DMS 273 (cell line): ENCODE measurements at regions not wholly inside any gene's neighbourhood (a gene's known extent, or its start where the extent isn't known, plus 50 kb on each side); places are given as distances from the start of the nearest gene placed in this dataset.
"Not testable (repeated sequence)": the region's sequence is repeated elsewhere in the genome, so short reads cannot be mapped to it uniquely, and the experiment has no call there.

Experiments used
- DNase-seq: peaks from one replicate; lab custom pipeline; 2025; ENCODE audit not compliant: unreplicated experiment; lab: John Stamatoyannopoulos, UW

DNA sequence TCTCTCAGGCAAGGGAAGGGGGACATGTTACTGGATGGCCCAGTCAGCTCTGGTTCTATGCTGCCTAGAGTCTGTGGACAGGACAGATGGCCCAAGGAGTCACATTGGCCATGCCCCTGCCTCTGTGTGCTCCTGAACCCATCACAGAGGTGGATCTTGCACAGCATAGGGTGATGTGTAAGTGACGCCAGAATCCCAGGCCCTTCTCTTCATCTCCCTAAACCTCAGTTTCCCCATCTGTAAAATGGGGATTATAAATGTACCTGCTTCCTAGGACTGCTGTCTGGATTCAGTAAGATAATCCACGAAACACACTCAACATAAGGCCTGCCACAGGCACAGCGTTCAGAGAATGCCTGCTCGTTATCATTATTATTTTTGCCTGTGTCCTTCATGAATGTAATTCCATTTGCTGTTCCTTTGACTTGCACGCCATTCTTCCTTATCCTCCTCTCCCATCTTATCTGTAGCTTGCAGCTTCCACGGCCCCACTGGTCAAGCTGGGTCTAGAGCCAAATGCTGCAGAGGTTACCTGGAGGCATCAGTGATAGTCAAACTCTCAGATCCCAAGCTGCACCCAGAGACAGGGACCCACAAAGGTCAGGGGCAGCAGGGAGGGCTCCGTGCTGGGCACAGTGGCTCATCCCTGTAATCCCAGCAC, 207.0 kb downstream of the MN1 start:
- DNase-seq = no peak

DNA sequence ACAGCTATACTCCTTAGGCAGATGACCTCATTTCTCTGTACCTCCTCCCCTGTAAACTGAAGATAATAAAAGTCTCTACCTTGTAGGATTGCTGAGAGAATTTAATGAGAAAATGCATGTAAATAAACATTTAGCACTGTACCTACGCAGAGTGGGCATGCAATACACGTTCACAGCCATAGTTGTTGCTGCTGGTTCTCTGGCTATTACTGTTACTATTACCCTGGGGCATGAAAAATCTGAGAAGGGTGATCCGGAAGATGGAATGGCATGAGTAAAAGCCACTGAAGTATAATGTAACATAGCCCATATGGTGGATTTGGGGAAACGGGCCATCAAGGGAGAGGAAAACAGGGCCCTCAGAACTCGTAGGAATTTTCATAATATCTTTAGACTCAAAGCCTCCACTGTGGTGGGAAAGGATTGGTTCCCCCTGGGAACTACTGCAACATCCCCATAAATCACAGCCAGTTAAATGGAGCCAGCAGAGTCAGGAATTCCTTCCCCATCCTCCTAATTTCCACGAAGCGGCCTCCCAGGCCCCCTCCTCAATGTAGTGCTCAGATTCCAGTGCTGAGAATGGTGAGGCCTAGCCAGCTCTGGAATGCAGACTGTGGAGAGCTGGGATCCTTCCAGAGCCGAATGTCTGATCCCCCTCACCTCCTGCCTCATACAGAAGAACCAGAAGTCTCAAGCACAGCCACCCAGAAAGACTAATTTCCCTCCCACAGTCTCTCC, 205.3 kb downstream of the MN1 start:
- no peak for DNase-seq

DNA sequence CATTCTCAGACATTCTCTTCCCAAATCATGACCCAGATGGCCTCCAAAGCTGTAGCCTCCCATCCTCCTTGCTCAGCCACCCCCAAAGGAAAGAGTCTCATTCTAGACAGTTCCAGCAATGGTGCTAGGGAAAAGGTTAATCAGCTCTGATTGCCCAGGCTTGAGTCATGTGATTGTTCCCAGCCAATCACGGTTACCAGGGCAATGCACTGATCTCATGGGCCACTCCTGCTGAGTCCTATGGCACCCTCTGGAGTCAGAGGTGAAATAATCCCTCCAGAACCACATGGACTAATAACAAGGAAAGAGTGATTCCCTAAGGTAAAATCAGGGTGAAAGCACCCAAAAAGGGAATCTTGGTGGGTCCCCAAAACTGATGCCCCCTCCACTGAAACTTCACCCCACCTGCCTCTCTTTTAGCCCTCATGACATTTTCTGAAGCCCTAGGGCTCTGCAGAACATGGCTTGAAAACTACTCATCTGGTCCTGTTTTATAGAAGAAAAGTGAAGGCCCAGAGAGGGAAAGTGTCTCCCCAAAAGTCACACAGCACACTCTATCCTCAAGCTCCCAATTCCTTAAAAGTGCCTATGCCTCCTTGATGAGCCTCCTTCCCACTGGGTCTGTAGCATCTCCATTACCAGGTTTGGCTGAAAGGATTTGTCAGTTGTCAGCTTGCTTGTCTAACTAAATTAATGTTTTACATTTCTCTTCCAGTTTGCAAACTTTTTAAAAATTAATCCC, 203.7 kb downstream of the MN1 start:
- DNase-seq = peak; percentile 14

DNA sequence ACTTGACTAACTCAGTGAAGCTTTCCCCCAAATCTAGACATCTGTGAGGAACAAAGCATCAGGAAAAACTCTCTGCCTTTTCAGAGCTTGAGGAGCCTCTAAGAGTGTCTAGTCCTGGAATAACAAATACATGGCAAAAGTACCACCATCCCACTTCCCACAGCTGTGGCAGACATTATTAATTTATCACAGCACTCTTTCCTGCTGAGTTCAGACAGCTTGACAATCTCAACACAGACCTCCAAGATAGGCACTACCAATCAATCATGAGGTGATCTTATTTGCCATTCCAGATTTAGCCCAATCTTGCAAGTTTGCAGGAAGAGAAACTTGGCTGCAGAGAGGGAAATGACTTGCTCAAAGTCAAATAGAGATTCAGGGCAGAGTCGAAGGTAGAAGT, 202.8 kb downstream of the MN1 start:
- DNase-seq = no peak

DNA sequence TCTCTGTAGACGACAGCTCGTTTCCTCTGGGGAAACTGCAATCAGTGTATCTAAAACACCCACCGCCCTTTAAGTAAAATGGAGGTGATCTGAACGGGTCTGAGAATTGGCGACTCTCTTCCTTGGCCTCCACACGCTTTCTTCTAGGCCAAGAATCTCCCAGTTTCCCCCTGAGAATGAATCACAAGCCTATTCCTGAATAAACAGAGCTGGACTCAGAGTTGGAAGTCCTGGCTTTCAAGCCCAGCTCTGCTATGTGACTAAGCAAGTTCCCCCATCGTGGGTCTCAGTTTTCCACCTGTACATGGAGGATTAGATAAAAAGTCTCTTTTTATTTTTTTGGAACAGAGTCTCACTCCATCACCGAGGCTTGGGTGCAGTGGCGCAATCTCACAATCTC, 200.4 kb downstream of the MN1 start:
- no peak for DNase-seq

DNA sequence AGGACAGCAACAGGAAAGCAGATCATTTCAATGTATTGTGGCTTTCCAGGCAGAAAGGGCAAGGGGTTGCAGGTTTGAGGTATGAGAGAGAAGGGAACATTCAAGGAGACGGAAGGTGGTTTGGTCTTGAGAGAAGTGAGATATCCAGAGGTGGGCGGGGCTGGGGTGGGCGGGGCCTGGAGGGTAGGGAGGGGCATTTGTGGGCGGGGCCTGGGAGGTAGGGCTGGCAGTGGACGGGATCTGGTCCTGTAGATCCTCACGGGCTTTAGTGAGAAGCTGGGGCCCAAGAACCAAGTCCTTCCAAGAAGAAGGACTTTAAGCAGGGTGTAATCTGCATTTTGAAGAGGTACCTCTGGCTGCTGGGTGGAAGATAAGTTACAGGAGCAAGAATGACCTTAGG, 199.2 kb downstream of the MN1 start:
- no peak for DNase-seq

DNA sequence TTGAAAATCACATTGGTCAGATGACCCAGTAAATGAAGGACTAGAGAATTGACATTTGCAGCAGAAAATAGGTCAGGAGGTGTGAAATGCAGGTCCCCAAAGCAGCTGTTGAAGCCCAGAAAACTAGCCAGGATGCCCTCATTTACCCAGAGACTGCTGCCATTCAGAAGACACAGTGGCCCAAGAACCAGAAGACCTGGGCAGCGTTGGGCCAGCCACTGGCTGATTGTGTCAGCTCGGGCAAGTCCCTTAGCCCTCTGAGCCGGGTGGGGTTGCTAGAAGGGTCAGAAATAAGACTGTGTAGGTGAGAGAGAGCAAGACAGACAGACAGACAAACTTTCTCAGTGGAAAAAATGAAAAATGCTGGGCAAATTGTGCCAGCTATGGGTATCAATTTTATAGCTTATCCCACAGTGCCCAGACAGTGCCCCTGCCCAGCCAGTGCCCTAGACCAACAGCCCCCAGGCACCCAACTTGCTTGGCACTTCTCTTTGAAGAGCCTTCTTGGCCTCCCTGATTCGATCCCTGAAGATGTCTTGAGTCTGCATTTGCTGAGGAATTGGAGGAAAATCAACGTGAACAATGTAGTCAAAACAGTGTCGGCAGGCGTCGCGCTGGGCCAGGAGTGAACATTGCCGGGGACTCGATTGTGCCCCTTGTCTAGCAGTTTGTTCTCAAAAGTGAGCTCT, 198.3 kb downstream of the MN1 start:
- DNase-seq = no peak

DNA sequence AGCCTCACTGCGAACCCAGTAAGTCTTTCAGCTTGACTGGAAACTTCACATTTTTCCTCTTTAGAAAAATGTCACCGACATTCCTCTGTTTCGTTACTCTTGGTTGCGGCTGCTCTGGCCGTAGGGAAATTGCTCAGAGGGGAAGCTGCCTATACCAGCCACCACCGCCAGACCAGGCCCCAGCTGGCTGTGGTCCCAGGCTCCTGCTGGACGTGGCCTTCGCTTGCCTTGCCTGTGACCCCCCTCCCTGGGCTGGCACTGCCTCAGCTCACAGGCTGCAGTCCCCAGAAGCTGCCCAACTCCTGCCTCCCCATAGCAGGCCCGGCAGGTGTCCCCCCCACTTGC, 197.8 kb downstream of the MN1 start:
- no peak for DNase-seq

DNA sequence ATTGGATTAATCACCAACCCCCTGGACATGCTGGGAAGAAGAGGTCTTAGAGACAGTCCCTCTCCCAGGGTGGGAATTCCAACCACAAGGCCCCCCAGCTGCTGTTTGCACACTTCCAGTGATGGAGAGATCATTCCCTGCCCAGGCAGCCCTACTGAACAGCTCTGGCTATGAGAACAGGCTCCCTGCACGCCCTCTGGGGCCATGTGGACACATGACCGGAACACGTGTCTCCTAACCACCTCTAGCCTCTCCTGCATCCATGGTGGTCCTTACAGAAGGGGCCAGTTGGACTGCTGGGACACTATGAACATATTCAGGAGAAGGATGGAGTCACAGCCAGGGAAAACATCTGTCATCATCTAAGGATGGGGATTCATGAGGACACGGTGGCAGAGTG, 196.2 kb downstream of the MN1 start:
- DNase-seq = no peak

DNA sequence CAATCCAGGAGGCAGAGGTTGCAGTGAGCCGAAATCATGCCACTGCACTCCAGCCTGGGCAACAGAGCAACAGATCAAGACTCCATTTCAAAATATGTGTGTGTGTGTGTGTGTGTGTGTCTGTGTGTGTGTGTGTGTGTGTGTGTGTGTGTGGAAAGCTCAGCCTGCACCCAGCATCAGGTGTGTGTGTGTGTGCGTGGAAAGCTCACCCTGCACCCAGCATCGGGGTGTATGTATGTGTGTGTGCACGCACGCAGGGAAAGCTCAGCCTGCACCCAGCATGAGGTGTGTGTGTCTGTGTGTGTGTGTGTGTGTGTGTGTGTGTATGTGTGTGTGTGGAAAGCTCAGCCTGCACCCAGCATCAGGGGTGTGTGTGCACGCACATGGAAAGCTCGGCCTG, 193.8 kb downstream of the MN1 start:
- not testable (repeated sequence) for DNase-seq

DNA sequence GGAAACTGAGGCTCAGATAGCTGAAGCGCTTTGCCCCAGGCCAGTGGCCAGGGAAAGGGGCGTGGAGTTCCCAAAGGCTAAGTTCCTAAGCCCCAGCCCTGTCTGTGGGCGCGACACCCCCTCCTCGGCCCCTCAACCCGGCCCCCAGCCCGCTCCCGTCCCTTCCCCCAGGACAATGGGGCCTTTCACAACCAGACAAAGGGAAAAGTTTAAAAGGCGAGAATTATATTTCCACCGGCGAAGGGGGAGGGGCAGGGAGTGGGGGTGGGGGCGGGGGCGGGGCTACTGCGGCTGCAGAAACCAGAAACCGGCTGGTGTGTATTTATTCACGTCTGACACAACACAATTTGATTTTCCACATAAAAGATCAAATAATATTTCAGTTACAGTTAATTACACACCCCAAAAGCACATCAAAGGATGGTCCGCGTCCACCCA, 192.1 kb downstream of the MN1 start:
- no peak for DNase-seq

DNA sequence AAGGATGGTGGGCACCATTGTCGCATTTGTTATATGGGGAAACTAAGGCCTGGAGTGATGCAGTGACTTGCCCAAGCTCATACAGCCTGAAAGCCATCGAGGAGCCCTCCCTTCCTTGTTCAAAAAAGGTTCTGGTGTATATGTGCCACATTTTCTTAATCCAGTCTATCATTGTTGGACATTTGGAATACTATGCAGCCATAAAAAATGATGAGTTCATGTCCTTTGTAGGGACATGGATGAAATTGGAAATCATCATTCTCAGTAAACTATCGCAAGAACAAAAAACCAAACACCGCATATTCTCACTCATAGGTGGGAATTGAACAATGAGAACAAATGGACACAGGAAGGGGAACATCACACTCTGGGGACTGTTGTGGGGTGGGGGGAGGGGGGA, 191.4 kb downstream of the MN1 start:
- not testable (repeated sequence) for DNase-seq

DNA sequence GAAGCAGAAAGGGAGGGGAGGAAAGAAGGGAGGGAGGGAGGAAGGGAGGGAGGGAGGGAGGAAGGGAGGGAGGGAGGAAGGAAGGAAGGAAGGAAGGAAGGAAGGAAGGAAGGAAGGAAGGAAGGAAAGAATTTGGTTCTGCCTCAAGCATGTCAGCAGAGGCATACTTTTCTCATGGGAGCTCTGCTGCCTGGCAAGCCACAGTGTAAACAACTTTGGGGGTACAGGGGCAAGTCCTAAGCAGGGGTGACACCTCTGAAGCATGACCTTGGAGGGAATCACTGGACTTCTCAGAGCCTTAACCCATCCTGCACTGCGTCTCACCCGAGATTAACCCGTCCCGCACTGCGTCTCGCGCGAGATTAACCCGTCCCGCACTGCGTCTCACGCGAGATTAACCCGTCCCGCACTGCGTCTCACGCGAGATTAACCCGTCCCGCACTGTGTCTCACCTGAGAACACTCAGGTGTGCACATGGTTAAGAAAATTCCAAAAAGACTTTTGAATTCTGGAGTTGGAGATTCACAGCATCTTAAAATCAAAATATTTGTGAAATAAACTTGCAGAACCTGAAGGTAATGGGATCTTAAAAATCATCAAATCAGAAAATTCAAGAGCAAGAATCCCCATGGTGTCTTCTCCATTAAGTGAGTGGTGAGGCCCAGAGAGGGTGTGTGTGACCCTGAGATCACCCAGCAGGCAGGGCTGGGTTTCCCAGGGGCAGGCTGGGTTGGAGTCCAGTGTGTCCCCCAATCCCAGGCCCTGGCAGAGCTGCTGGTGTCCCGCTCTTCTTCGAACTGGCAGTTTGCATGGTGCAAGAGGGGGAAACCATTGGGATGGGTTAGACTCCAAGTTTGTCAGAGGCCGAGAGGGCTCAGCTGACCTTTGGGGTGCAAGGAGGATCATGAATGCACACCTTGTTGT, 190.4 kb downstream of the MN1 start:
- DNase-seq = no peak

DNA sequence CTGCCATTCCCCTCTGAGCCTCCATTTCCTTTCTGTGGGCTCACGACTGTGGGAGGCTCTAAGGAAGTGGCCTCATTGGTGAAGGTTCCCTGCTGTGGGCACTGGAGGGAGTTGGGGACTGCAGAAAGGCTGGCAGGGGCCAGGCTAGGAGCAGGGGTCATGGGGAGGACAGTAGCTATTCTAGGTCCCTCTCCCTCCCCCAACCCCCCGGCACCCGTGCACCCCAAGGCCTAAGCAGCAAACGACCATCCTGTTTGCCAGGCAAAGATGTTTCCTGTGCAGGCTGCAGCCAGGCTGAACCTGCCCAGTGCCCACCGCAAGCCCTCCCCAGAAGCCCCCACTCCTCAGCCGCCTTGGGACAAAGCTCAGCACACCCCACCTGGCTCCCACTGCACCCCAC, 189.4 kb downstream of the MN1 start:
- no peak for DNase-seq

DNA sequence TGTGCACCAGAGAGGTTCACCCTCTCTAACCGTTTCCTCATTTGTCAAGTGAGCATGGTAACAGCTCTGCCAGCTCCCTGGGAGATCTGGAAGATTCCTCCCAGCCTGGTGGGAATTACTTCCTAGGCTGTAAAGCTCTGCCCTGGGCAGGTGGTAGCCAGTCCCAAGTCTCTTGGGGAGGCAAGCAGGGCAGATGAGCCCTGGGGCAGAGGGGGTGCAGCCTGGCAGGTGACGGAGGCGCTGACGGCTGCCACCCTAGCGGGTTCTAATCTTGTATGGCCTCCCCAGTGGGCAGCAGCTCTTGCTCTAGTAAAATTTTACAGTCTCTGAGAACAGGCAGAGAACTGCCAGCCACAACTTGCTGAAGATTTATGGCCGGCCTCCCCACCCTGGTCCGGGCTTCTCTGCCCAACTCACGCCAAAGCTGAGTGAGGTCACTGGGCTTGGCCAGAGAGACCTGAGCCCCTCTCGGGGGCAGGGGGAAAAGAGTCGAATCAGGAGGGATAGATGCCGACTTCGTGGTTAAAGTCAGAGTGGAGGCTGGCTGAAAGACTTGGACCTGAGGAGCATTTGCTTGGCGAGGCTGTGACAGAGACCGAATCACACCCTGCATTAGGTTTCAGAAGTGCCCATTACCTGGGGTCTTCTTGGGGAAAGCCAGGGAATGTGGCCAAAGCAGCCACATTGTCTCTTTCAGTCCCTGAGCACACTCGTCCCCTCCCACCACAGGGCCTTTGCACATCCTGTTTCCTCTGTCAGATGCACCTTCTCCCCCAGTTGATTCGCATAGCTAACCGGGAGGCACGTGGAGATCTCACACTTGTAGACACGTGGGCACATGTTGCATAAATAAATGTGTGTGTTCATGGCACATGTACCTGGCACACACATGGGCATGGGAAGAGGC, 188.2 kb downstream of the MN1 start:
- no peak for DNase-seq

DNA sequence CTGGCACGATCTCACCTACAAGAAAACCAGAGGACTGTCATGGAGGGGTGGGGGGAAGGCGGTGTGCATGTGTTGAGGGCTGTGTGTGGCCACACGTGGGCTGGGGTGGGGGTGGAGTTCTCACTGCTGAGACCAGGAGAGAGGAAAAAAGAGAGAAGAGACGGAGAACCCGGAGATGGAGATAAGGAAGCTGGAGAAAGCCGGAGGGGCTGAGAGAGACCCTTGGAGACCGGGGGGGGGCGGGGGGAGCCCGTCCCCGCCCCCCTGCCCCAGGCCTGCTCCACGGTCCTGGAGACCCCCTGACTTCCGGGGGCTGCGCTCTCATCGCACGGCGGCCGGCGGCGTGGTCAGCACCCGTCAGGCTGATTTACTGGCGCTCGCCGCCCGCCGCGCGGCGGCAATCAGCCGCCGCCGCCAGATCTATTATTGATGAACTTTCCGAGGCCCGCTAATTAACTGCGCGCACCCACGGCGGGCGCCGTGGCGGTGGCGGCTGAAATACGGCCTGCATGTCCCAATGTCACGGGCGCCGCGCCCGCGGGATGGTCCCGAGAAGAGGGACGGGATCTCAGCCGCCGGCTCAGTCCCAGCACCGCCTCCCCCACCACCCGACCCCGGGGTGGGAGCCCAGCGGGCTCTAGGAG, 187.4 kb downstream of the MN1 start:
- no peak for DNase-seq

DNA sequence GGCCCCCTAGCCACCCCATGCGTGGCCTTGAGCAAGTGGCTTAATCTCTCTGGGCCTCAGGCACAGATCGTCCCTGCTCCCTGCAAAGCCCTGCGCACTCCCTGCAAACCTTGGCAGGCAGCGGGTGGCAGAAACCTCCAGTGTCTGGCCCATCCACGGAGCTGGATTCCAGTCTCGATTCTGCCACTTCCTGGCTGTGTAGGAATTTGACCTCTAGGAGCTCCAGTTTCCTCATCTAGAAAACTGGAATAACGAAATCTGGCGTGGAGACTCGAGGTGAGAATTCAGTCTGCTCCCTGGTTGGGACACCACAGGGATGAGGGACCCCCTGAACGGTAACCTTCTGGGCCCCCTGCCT, 186.9 kb downstream of the MN1 start:
- no peak for DNase-seq

DNA sequence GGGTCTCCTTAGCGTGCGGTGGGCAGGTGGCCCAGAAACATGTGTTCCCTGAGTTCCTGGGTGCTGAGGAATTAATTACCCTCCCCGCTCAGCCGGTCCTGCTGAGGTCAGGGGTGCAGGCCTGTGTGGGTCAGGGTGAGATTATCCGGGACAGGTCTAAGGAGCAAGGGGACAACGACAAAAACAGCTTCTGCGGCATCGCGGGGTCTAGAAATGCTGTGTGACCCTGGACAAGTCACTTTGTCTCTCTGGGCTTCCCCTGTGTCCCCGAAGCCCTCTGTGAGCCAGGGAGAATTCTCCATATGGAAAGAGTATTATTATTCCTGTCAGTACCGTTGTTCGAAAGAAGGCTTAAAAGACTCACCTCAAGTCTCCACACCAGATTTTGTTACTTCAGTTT, 186.1 kb downstream of the MN1 start:
- no peak for DNase-seq

DNA sequence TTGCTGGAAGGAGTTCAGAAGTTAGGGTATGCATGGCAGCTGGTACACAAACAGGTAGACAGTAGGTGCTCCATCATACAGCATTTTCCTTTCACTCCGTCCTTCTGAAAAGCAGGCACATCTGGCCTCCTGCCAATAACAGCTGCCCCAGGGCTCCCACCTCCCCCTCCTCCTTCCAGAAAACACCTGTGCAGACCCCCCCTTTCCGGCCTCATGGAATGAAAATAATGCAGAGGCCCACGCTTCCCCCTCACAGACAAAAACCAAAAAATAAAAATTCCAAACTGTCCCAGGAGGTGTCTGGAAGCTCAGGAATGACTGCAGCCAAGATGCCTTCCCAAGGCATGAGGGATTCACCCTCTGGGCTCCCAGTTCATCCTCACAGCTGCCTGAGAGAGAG, 185.5 kb downstream of the MN1 start:
- DNase-seq = no peak
